Naive thymus-derived CD8-positive, alpha-beta T cell (primary cell): ENCODE measurements at regions not wholly inside any gene's neighbourhood (a gene's known extent, or its start where the extent isn't known, plus 50 kb on each side); places are given as distances from the start of the nearest gene placed in this dataset.

Source experiments
- ATAC-seq, 2 donors: fragments of 150-1000 bp; cut with Tn5 transposase in 1 of 2; sonication (Bioruptor Pico), chemical (Tn5 transposase) in 1 of 2; 1 replicate in 1 of 2; 2 replicates in 1 of 2; pipeline ENCODE4 v1.10.0; 2021; ENCODE audit warnings: mild to moderate bottlenecking in 2 of 2, moderate library complexity in 2 of 2
- POLR2A ChIA-PET: fragments of 350-600 bp; sonication (Branson Sonifier 250); formaldehyde crosslinking; loops from one replicate; lab custom pipeline; 2021; ENCODE audit warnings: antibody characterized with exemption; lab: Charles Lee
- DNase-seq, 10 donors: peaks; one replicate each; pipeline versions ENCODE4 v3.0.0 to v3.0.0-alpha.2; 2020 to 2022
- H3K27ac Mint-ChIP-seq, 10 donors: one replicate each; pipeline ENCODE4 v1.8.0; 2020 to 2022; ENCODE audit warnings: mild to moderate bottlenecking in 10 of 10, mixed read lengths in 10 of 10, moderate library complexity in 4 of 10, inconsistent platforms in 1 of 10
- H3K27me3 Mint-ChIP-seq, 5 donors: one replicate each; pipeline ENCODE4 v1.8.0; 2021 to 2022; ENCODE audit warnings: mixed read lengths in 5 of 5
- H3K36me3 Mint-ChIP-seq, 3 donors: one replicate each; pipeline ENCODE4 v1.8.0; 2020 to 2022; ENCODE audit warnings: mixed read lengths in 3 of 3, mild to moderate bottlenecking in 2 of 3, inconsistent platforms in 1 of 3
- H3K4me1 Mint-ChIP-seq, 4 donors: one replicate each; pipeline ENCODE4 v1.8.0; 2021 to 2022; ENCODE audit warnings: mixed read lengths in 4 of 4
- H3K4me3 Mint-ChIP-seq, 10 donors: one replicate each; pipeline ENCODE4 v1.8.0; 2020 to 2022; ENCODE audit warnings: mild to moderate bottlenecking in 10 of 10, mixed read lengths in 10 of 10, moderate library complexity in 6 of 10, inconsistent platforms in 1 of 10
- H3K9me3 Mint-ChIP-seq, 9 donors: one replicate each; pipeline ENCODE4 v1.8.0; 2020 to 2022; ENCODE audit warnings: mixed read lengths in 9 of 9, mild to moderate bottlenecking in 3 of 9, inconsistent platforms in 1 of 9, moderate library complexity in 1 of 9

DNA sequence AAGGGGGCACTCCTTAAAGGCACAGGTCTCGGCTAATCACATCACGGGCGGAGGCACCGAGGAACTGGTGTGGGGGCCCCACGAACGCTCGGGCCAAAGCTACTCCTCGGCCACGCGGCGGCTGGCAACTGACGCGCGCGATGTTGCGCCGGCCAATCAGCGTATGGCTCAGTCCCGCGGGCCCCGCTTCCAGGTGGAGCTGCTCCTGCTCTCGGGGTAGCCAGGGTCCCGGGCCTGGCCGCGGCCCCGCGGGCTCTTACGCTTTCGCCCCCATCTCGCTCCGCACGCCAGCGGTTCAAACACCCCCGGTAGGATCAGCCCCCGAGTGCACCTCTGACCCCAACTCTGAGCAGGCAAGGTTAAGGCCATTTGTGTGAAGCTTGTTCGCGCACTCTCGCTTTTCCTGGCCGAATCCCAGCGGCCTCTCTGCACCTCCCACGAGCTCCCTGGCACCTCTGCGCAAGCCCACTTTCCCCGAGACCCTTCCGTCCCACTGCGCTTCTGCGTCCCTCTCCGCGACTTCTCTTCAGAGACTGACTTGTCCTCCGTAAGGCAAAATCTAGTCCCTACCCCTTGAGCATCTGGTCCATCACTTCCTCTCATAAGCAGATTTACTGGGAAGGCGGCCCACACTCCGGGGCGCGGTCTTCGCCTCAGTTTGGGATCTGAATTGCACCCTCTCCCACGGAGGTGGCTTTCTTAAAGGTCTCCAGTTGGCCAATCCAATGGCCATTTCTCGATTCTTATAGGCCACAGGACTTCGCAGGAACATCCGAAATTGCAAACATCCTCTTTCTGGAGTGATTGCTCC is 200.9 kb upstream of the TBX20 start:
- DNase-seq: no peak
- Mint-ChIP-seq H3K27me3 (peaks cover 30 to 67% (median 43%) of the 10 kb centered on the region in 5 donors), H3K4me3 (peak overlapping the region in 4 of 10 donors; percentile 3 to 43 (median 24)), H3K9me3 (peaks cover 0 to 32% (median 14%) of the 10 kb centered on the region in 9 donors), H3K27ac (no peak overlapping the region), H3K4me1 (peaks cover 3 to 8% (median 3%) of the 10 kb centered on the region in 4 donors), H3K36me3 (peaks cover 0 to 24% (median 3%) of the 10 kb centered on the region in 3 donors)
- POLR2A ChIA-PET: no interaction called here
- ATAC-seq: no peak

GRCh38 chr7:35450456-35451214 is 196.7 kb upstream of the TBX20 start:
- DNase-seq (no peak), ATAC-seq (no peak)
- POLR2A ChIA-PET: no interaction called here
- no peaks in the 10 kb centered on the region for H3K36me3 Mint-ChIP-seq
- H3K9me3 Mint-ChIP-seq: peaks cover 0 to 4% (median 0%) of the 10 kb centered on the region in 9 donors
- no peak overlapping the region for H3K4me3 Mint-ChIP-seq
- H3K27me3 Mint-ChIP-seq: peaks cover 25 to 69% (median 47%) of the 10 kb centered on the region in 5 donors
- no peak overlapping the region for H3K27ac Mint-ChIP-seq
- peaks cover 3 to 8% (median 3%) of the 10 kb centered on the region in 4 donors for H3K4me1 Mint-ChIP-seq

- Mint-ChIP-seq H3K36me3 (no peaks in the 10 kb centered on the region), H3K4me3 (no peak overlapping the region), H3K9me3 (no peaks in the 10 kb centered on the region), H3K27me3 (peaks cover 14 to 63% (median 33%) of the 10 kb centered on the region in 5 donors), H3K4me1 (no peaks in the 10 kb centered on the region), H3K27ac (no peak overlapping the region)
- DNase-seq (no peak), ATAC-seq (no peak)
- POLR2A ChIA-PET: no interaction called here
Measured at GRCh38 chr7:35448486-35448885, 194.6 kb upstream of the TBX20 start.

GRCh38 chr7:35446091-35446490 is 192.2 kb upstream of the TBX20 start:
- POLR2A ChIA-PET: no interaction called here
- H3K36me3 Mint-ChIP-seq: no peaks in the 10 kb centered on the region

GRCh38 chr7:35437619-35438275 is 183.8 kb upstream of the TBX20 start:
- Mint-ChIP-seq H3K4me1 (no peaks in the 10 kb centered on the region), H3K27ac (no peak overlapping the region), H3K27me3 (peaks cover 0 to 13% (median 4%) of the 10 kb centered on the region in 5 donors), H3K4me3 (no peak overlapping the region), H3K36me3 (no peaks in the 10 kb centered on the region), H3K9me3 (no peaks in the 10 kb centered on the region)
- POLR2A ChIA-PET: no interaction called here
- ATAC-seq: no peak
- no peak for DNase-seq

More at GRCh38 chr7:35446091-35446490, 192.2 kb upstream of the TBX20 start:
- ATAC-seq: no peak
- Mint-ChIP-seq H3K4me3 (peak overlapping the region in 1 of 10 donors; percentile 30), H3K27ac (no peak overlapping the region), H3K4me1 (no peaks in the 10 kb centered on the region), H3K9me3 (no peaks in the 10 kb centered on the region), H3K27me3 (peaks cover 9 to 60% (median 22%) of the 10 kb centered on the region in 5 donors)
- DNase-seq: no peak

- DNase-seq: no peak
- Mint-ChIP-seq H3K27ac (no peak overlapping the region), H3K4me3 (no peak overlapping the region), H3K4me1 (no peaks in the 10 kb centered on the region), H3K27me3 (peaks cover 7 to 18% (median 12%) of the 10 kb centered on the region in 5 donors), H3K36me3 (no peaks in the 10 kb centered on the region), H3K9me3 (peaks cover 0 to 5% (median 0%) of the 10 kb centered on the region in 9 donors)
- no peak for ATAC-seq
- POLR2A ChIA-PET: no interaction called here
Measured at GRCh38 chr7:35436452-35436851, 182.6 kb upstream of the TBX20 start.

- Mint-ChIP-seq H3K36me3 (peaks cover 0 to 11% (median 10%) of the 10 kb centered on the region in 3 donors), H3K9me3 (peaks cover 0 to 27% (median 5%) of the 10 kb centered on the region in 9 donors), H3K4me1 (no peaks in the 10 kb centered on the region), H3K4me3 (no peak overlapping the region), H3K27ac (no peak overlapping the region), H3K27me3 (peaks cover 12 to 40% (median 15%) of the 10 kb centered on the region in 5 donors)
- DNase-seq: no peak
- ATAC-seq: no peak
- POLR2A ChIA-PET: no interaction called here
Measured at GRCh38 chr7:35430547-35431153, 176.8 kb upstream of the TBX20 start.

GRCh38 chr7:35424869-35425495 is 171.1 kb upstream of the TBX20 start:
- Mint-ChIP-seq H3K4me1 (peaks cover 0 to 4% (median 0%) of the 10 kb centered on the region in 4 donors), H3K4me3 (no peak overlapping the region), H3K27me3 (peaks cover 9 to 49% (median 21%) of the 10 kb centered on the region in 5 donors), H3K27ac (no peak overlapping the region), H3K9me3 (peaks cover 0 to 11% (median 2%) of the 10 kb centered on the region in 9 donors), H3K36me3 (peaks cover 0 to 11% (median 0%) of the 10 kb centered on the region in 3 donors)
- DNase-seq (peak; percentile 25 to 69 (median 46)), ATAC-seq (peak; percentile 65 to 68)
- POLR2A ChIA-PET: no interaction called here

DNA sequence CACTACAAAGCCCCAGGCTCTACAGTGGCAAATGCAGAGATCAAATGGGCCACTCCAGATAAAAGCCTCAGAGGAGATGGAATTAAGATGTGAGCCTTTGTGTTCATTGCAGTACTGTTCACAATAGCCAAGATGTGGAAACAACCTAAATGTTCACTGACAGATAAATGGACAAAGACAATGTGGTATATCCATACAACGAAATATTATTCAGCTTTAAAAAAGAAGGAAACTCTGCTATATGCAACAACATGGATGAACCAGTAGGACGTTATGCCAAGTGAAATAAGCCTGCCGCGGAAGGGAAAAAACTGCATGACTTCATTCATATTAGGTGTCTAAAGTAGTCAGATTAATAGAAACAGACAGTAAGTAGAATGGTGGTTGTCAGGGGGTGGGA is 170.5 kb upstream of the TBX20 start:
- DNase-seq: peak in 1 of 10 donors; percentile 5
- POLR2A ChIA-PET: no interaction called here
- no peak overlapping the region for H3K27ac Mint-ChIP-seq
- H3K4me3 Mint-ChIP-seq: no peak overlapping the region
- H3K36me3 Mint-ChIP-seq: peaks cover 0 to 11% (median 0%) of the 10 kb centered on the region in 3 donors
- H3K27me3 Mint-ChIP-seq: peaks cover 9 to 49% (median 21%) of the 10 kb centered on the region in 5 donors
- H3K9me3 Mint-ChIP-seq: peaks cover 0 to 11% (median 2%) of the 10 kb centered on the region in 9 donors
- ATAC-seq: no peak
- peaks cover 0 to 4% (median 0%) of the 10 kb centered on the region in 4 donors for H3K4me1 Mint-ChIP-seq

DNA sequence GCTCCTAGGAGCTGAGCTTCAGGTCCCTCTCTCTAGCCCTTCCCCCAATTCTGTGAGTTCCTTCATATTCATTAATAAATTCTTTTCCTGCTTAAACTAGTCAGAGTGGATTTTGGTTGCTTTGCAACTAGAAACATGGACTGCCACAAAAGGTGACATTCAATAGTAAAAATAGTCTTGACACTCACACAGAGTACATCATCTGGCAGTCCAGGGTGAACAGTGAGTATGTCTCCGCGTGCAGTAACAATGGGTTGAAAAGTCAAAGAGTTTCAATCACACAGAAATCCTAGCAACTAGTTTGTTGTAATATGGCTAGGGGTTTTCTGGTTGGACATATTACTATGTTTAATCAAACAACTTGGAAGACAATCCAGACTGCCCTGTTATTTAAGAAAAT is 168.8 kb upstream of the TBX20 start:
- H3K27ac Mint-ChIP-seq: no peak overlapping the region
- peaks cover 0 to 4% (median 0%) of the 10 kb centered on the region in 4 donors for H3K4me1 Mint-ChIP-seq
- no peak overlapping the region for H3K4me3 Mint-ChIP-seq
- peaks cover 0 to 7% (median 0%) of the 10 kb centered on the region in 3 donors for H3K36me3 Mint-ChIP-seq
- H3K27me3 Mint-ChIP-seq: peaks cover 6 to 49% (median 21%) of the 10 kb centered on the region in 5 donors
- POLR2A ChIA-PET: no interaction called here
- peaks cover 0 to 7% (median 0%) of the 10 kb centered on the region in 9 donors for H3K9me3 Mint-ChIP-seq
- DNase-seq (no peak), ATAC-seq (no peak)

GRCh38 chr7:35420656-35421055 is 166.8 kb upstream of the TBX20 start:
- no peaks in the 10 kb centered on the region for H3K36me3 Mint-ChIP-seq

GRCh38 chr7:35419391-35419755 is 165.5 kb upstream of the TBX20 start:
- Mint-ChIP-seq H3K27ac (no peak overlapping the region), H3K4me1 (peaks cover 0 to 4% (median 0%) of the 10 kb centered on the region in 4 donors), H3K4me3 (no peak overlapping the region), H3K9me3 (peaks cover 0 to 3% (median 0%) of the 10 kb centered on the region in 9 donors), H3K36me3 (no peaks in the 10 kb centered on the region), H3K27me3 (peaks cover 3 to 29% (median 23%) of the 10 kb centered on the region in 5 donors)
- POLR2A ChIA-PET: no interaction called here
- ATAC-seq (no peak), DNase-seq (no peak)

More at GRCh38 chr7:35420656-35421055, 166.8 kb upstream of the TBX20 start:
- DNase-seq (no peak), ATAC-seq (no peak)
- Mint-ChIP-seq H3K27ac (peak overlapping the region in 1 of 10 donors; percentile 26), H3K27me3 (peaks cover 3 to 30% (median 22%) of the 10 kb centered on the region in 5 donors), H3K4me1 (peaks cover 0 to 4% (median 0%) of the 10 kb centered on the region in 4 donors), H3K4me3 (peak overlapping the region in 3 of 10 donors; percentile 46 to 50 (median 47)), H3K9me3 (peaks cover 0 to 3% (median 0%) of the 10 kb centered on the region in 9 donors)
- POLR2A ChIA-PET: no interaction called here
